ENCODE measurements at regions not wholly inside any gene's neighbourhood (a gene's known extent, or its start where the extent isn't known, plus 50 kb on each side); places are given as distances from the start of the nearest gene placed in this dataset.

GRCh38 chr1:96333522-96334235 is 387.9 kb upstream of the PTBP2 start:
- no peak for TF ChIP-seq CTCF (conservative IDR thresholded peaks at IDR 0.05; ENCODE audit: low read length)
- no peak for TF ChIP-seq EZH2phosphoT487 (IDR thresholded peaks at IDR 0.05; ENCODE audit: borderline replicate concordance, low read depth, low read length)

Measured in OCI-LY7 (cell line).